ENCODE measurements at regions not wholly inside any gene's neighbourhood (a gene's known extent, or its start where the extent isn't known, plus 50 kb on each side); places are given as distances from the start of the nearest gene placed in this dataset.

- H3K27ac ChIP-seq, result no peak overlapping the region
- TF ChIP-seq CTCF (conservative IDR thresholded peaks at IDR 0.05) (no peak), ZFX (IDR thresholded peaks at IDR 0.05) (no peak)
Measured at GRCh38 chr12:60138526-60138925, 542.7 kb downstream of the SLC16A7 start.

GRCh38 chr12:60144395-60144794, 548.6 kb downstream of the SLC16A7 start:
- H3K27ac ChIP-seq, result no peak overlapping the region
- no peak for TF ChIP-seq CTCF (conservative IDR thresholded peaks at IDR 0.05)
- TF ChIP-seq ZFX (IDR thresholded peaks at IDR 0.05), result no peak

- no peak for TF ChIP-seq ZFX (IDR thresholded peaks at IDR 0.05)
- no peak for TF ChIP-seq CTCF (conservative IDR thresholded peaks at IDR 0.05)
- no peak overlapping the region for H3K27ac ChIP-seq
Measured at GRCh38 chr12:60148109-60148508, 552.3 kb downstream of the SLC16A7 start.

- no peak for TF ChIP-seq ZFX (IDR thresholded peaks at IDR 0.05)
- no peak for TF ChIP-seq CTCF (conservative IDR thresholded peaks at IDR 0.05)
- no peak overlapping the region for H3K27ac ChIP-seq
Measured at GRCh38 chr12:60148831-60149230, 553.0 kb downstream of the SLC16A7 start.

GRCh38 chr12:60152756-60153155, 556.9 kb downstream of the SLC16A7 start:
- TF ChIP-seq CTCF (conservative IDR thresholded peaks at IDR 0.05), result no peak
- TF ChIP-seq ZFX (IDR thresholded peaks at IDR 0.05), result no peak
- H3K27ac ChIP-seq, result no peak overlapping the region

- TF ChIP-seq CTCF (conservative IDR thresholded peaks at IDR 0.05), result no peak
- TF ChIP-seq ZFX (IDR thresholded peaks at IDR 0.05), result no peak
- H3K27ac ChIP-seq, result no peak overlapping the region
Measured at GRCh38 chr12:60159761-60160160, 563.9 kb downstream of the SLC16A7 start.

- TF ChIP-seq CTCF (conservative IDR thresholded peaks at IDR 0.05) (no peak), ZFX (IDR thresholded peaks at IDR 0.05) (no peak)
- H3K27ac ChIP-seq, result no peak overlapping the region
Measured at GRCh38 chr12:60162988-60163720, 567.3 kb downstream of the SLC16A7 start.
